Mucosa of rectum (tissue), 2 donors: ENCODE measurements at regions not wholly inside any gene's neighbourhood (a gene's known extent, or its start where the extent isn't known, plus 50 kb on each side); places are given as distances from the start of the nearest gene placed in this dataset.

ENCODE experiments used
- H3K27ac ChIP-seq, 2 donors: one replicate each; pipeline ENCODE4 v1.7.0; 2013; ENCODE audit warnings: inconsistent platforms in 2 of 2, low read depth in 2 of 2, low read length in 2 of 2
- H3K27me3 ChIP-seq, 2 donors: one replicate each; pipeline ENCODE4 v1.7.0; 2013; ENCODE audit warnings: low read length in 2 of 2; ENCODE audit not compliant: control insufficient read depth in 2 of 2, insufficient read depth in 2 of 2
- H3K36me3 ChIP-seq, 2 donors: one replicate each; pipeline ENCODE4 v1.7.0; 2013; ENCODE audit warnings: low read length in 2 of 2; ENCODE audit not compliant: control insufficient read depth in 2 of 2, insufficient read depth in 2 of 2
- H3K4me1 ChIP-seq, 2 donors: one replicate each; pipeline ENCODE4 v1.7.0; 2013; ENCODE audit warnings: low read length in 2 of 2, mild to moderate bottlenecking in 1 of 2; ENCODE audit not compliant: control insufficient read depth in 2 of 2, insufficient read depth in 2 of 2
- H3K4me3 ChIP-seq, 2 donors: one replicate each; pipeline ENCODE4 v1.7.0; 2013; ENCODE audit warnings: low read length in 2 of 2
- H3K9ac ChIP-seq, 2 donors: one replicate each; pipeline ENCODE4 v1.7.0; 2013; ENCODE audit warnings: low read length in 2 of 2, low read depth in 1 of 2, mild to moderate bottlenecking in 1 of 2
- H3K9me3 ChIP-seq, 2 donors: one replicate each; pipeline ENCODE4 v1.7.0; 2013; ENCODE audit warnings: low read length in 2 of 2; ENCODE audit not compliant: control insufficient read depth in 2 of 2
- donor health status: healthy.
- donor health status: Normal muscosa, but diverticular disease.

- Histone ChIP-seq H3K27ac (no peak overlapping the region), H3K9ac (no peak overlapping the region), H3K9me3 (no peaks in the 10 kb centered on the region), H3K36me3 (no peaks in the 10 kb centered on the region), H3K4me1 (no peaks in the 10 kb centered on the region), H3K4me3 (no peak overlapping the region), H3K27me3 (no peaks in the 10 kb centered on the region)
These were observed 196.1 kb upstream of the CDKN3 start for GRCh38 chr14:54200726-54201125.

DNA sequence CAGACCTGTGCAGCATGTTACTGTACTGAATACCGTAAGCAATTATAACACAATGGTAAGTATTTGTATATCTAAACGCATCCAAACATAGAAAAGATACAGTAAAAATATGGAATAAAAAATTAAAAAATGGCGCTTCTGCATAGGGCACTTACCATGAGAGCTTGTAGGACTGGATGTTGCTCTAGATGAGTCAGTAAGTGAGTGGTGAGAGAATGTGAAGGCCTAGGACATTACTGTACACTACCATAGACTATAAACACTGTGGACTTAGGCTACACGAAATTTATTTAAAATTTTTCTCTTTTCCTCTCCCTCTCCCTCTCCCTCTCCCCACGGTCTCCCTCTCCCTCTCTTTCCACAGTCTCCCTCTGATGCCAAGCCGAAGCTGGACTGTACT lies 194.5 kb upstream of the CDKN3 start:
- Histone ChIP-seq H3K27ac (no peak overlapping the region), H3K4me3 (no peak overlapping the region), H3K9me3 (no peaks in the 10 kb centered on the region), H3K4me1 (no peaks in the 10 kb centered on the region), H3K27me3 (no peaks in the 10 kb centered on the region), H3K36me3 (no peaks in the 10 kb centered on the region), H3K9ac (no peak overlapping the region)

- no peaks in the 10 kb centered on the region for H3K36me3 ChIP-seq
- no peak overlapping the region for H3K27ac ChIP-seq
- no peak overlapping the region for H3K4me3 ChIP-seq
- H3K9me3 ChIP-seq = no peaks in the 10 kb centered on the region
- H3K4me1 ChIP-seq = no peaks in the 10 kb centered on the region
- no peaks in the 10 kb centered on the region for H3K27me3 ChIP-seq
- H3K9ac ChIP-seq = no peak overlapping the region
These were observed 190.3 kb upstream of the CDKN3 start for GRCh38 chr14:54206516-54206915.

DNA sequence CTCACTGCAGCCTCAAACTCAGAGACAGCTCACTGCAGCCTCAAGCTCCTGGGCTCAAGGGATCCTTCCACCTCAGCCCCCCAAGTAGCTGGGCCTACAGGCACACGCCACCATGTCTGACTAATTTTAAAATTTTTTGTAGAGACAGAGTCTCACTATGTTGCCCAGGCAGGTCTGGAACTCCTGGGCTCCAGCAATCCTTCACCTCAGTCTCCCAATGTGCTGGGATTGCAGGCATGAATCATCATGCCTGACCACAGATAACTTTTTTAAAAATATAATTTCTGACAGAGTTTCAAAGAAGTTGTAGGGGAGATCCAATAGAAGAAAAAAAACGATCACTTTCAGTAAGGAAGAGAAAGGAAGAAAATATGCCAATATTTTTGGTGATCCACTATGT lies 189.7 kb upstream of the CDKN3 start:
- no peak overlapping the region for H3K27ac ChIP-seq
- H3K4me1 ChIP-seq = no peaks in the 10 kb centered on the region
- H3K4me3 ChIP-seq = no peak overlapping the region
- H3K36me3 ChIP-seq = no peaks in the 10 kb centered on the region
- no peak overlapping the region for H3K9ac ChIP-seq
- H3K27me3 ChIP-seq = no peaks in the 10 kb centered on the region
- H3K9me3 ChIP-seq = no peaks in the 10 kb centered on the region

GRCh38 chr14:54207476-54208462 lies 189.0 kb upstream of the CDKN3 start:
- H3K4me3 ChIP-seq = no peak overlapping the region
- H3K36me3 ChIP-seq = no peaks in the 10 kb centered on the region
- H3K27ac ChIP-seq = no peak overlapping the region
- H3K9ac ChIP-seq = no peak overlapping the region
- H3K9me3 ChIP-seq = no peaks in the 10 kb centered on the region
- no peaks in the 10 kb centered on the region for H3K27me3 ChIP-seq
- H3K4me1 ChIP-seq = no peaks in the 10 kb centered on the region

DNA sequence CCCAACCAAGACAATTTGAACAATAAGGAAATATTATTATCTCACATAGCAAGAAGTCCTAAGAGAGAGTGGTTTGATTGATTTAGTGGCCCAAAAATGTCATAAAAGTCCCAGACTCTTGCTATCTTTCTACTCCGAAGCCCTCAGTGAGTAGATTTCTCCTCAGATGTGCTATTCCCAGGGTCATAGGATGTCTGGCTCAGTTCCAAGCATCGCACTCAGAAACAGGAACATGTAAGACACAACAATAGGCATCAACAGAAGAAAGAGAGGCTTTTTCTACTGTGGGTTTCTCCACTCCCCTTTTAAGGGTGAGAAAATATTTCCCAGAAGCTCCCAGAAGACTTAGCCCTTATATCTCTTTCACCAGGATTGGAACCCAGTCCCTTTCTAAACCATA lies 188.1 kb upstream of the CDKN3 start:
- Histone ChIP-seq H3K4me3 (no peak overlapping the region), H3K36me3 (no peaks in the 10 kb centered on the region), H3K4me1 (no peaks in the 10 kb centered on the region), H3K27me3 (no peaks in the 10 kb centered on the region), H3K9ac (no peak overlapping the region), H3K27ac (no peak overlapping the region), H3K9me3 (no peaks in the 10 kb centered on the region)

GRCh38 chr14:54209511-54210250 lies 187.1 kb upstream of the CDKN3 start:
- Histone ChIP-seq H3K4me3 (no peak overlapping the region), H3K36me3 (no peaks in the 10 kb centered on the region), H3K27ac (no peak overlapping the region), H3K27me3 (no peaks in the 10 kb centered on the region), H3K9ac (no peak overlapping the region), H3K9me3 (no peaks in the 10 kb centered on the region), H3K4me1 (no peaks in the 10 kb centered on the region)

DNA sequence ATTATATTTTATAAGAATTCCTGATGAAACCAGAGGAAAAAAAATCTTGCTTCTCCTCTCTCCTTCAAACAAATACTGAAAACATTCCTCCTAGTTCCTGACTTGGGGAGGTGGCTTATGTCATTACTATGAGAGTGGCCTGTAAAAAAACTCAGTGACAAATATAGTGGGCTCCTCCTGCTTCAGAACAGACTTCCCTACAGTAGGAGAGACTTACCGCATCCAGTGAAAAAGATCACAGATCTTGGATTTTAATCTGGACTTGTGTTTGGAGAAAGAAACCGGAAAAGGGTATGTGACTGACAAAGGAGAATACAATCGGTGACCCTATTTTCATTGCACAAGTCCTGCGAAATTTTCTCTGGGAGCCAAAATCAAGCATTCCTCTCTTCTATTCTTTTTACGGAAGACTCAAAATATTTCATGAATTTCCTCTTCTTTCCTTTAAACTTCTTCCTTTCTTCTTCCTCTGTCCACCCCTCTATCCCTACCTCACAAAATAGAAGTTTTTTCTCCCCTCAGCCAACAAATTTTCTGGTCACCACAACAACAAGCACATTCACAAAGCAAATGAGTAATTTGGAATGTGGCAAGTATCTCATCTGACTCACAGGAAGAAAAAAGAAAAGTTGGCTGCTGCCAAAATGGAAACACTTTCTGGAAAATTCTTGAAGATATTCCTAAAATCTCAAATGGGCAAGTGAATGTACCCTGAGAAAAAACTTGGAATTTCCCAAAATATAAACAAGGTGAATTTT lies 185.1 kb upstream of the CDKN3 start:
- Histone ChIP-seq H3K36me3 (no peaks in the 10 kb centered on the region), H3K27me3 (no peaks in the 10 kb centered on the region), H3K4me3 (no peak overlapping the region), H3K4me1 (no peaks in the 10 kb centered on the region), H3K27ac (no peak overlapping the region), H3K9me3 (no peaks in the 10 kb centered on the region), H3K9ac (no peak overlapping the region)

DNA sequence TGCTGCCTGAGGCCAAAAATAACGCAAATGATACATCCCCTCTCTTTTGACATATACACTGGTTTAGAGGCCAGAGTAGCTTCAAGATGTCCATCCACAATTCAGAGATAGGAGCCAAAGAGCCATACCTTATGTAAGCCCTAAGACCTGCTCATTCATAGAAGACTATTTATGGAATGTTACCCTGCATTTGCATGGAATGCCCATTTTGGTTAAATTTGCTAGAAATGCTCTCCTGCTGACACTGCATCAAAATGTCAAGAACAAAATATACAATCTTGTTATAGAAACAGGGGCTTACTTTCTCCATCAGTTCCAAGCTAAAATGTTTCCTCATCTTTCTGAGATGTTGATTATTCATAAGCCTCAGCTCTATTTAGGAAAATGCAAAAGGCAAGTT lies 183.3 kb upstream of the CDKN3 start:
- Histone ChIP-seq H3K9ac (no peak overlapping the region), H3K36me3 (no peaks in the 10 kb centered on the region), H3K4me1 (no peaks in the 10 kb centered on the region), H3K27ac (no peak overlapping the region), H3K9me3 (no peaks in the 10 kb centered on the region), H3K4me3 (no peak overlapping the region), H3K27me3 (no peaks in the 10 kb centered on the region)

DNA sequence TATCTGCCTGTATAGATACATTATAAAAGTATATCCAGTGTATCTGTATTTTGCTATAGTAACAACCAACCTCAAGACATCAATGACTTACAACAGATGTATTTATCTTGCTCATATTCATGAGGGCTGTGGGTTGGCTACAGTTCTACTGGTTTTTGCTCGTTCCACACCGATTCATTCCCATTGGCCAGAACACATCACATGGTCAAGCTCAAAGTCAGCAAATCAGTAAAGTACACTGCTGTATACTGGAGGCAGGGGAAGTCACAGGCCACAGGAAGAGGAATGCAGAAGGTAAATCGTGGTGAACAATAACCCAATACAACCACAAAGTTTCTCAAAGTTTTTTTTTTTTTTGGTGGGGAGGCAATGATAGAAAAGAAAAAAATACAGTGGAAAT lies 180.0 kb upstream of the CDKN3 start:
- Histone ChIP-seq H3K4me1 (no peaks in the 10 kb centered on the region), H3K36me3 (no peaks in the 10 kb centered on the region), H3K4me3 (no peak overlapping the region), H3K27ac (no peak overlapping the region), H3K9ac (no peak overlapping the region), H3K9me3 (no peaks in the 10 kb centered on the region), H3K27me3 (peaks cover 0 to 4% of the 10 kb centered on the region in 2 donors)
